ENCODE measurements at regions not wholly inside any gene's neighbourhood (a gene's known extent, or its start where the extent isn't known, plus 50 kb on each side); places are given as distances from the start of the nearest gene placed in this dataset.

- no peaks in the 10 kb centered on the region for H3K27me3 ChIP-seq (ENCODE audit: insufficient read depth, low read length)
- no peaks in the 10 kb centered on the region for H3K36me3 ChIP-seq (ENCODE audit: insufficient read depth, low read length)
- no peaks in the 10 kb centered on the region for H3K9me3 ChIP-seq (ENCODE audit: low read length)
- H3K79me2 ChIP-seq (ENCODE audit: insufficient read depth, low read length), result no peaks in the 10 kb centered on the region
- no peaks in the 10 kb centered on the region for H3F3A ChIP-seq (ENCODE audit: insufficient read depth, low read length)
- H2AFZ ChIP-seq (ENCODE audit: low read length), result no peak overlapping the region
- no peak overlapping the region for H3K4me2 ChIP-seq (ENCODE audit: low read length)
- H3K27ac ChIP-seq (ENCODE audit: low read depth, low read length, poor library complexity, severe bottlenecking), result no peak overlapping the region
- no peak for TF ChIP-seq EZH2 (IDR thresholded peaks at IDR 0.05; ENCODE audit: borderline replicate concordance, low read length)
- no peaks in the 10 kb centered on the region for H4K20me1 ChIP-seq (ENCODE audit: insufficient read depth, low read length)
- H3K9me2 ChIP-seq (ENCODE audit: low read depth, low read length), result no peaks in the 10 kb centered on the region
- no peaks in the 10 kb centered on the region for H3K4me1 ChIP-seq (ENCODE audit: insufficient read depth, low read length, severe bottlenecking)
- no peak overlapping the region for H3K4me3 ChIP-seq (ENCODE audit: low read depth, low read length, poor library complexity, severe bottlenecking)
- no peak overlapping the region for H3K9ac ChIP-seq (ENCODE audit: low read length)
These were observed 560.1 kb downstream of the MCTP2 start for GRCh38 chr15:94791510-94791909.

DNA sequence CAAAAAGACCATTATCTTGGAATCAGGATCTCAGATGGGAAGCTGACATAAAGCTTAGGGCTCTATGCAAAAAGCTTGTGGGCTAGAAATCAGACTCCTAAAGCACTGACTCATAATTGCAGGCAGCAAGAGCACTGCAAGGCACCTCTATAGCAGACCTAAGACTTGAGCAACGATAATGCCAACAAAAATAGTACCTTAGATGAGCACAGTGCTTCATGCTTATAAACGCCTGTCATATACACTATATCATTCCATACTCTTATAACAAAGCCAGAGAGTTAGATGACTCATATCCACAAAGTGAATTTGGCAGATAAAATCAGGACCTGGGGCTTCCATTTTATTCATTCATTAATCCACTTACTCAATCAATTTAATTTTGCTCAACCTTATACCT is 560.8 kb downstream of the MCTP2 start:
- Histone ChIP-seq H3K4me2 (ENCODE audit: low read length) (no peak overlapping the region), H3K79me2 (ENCODE audit: insufficient read depth, low read length) (no peaks in the 10 kb centered on the region), H3K27ac (ENCODE audit: low read depth, low read length, poor library complexity, severe bottlenecking) (no peak overlapping the region), H3F3A (ENCODE audit: insufficient read depth, low read length) (no peaks in the 10 kb centered on the region), H3K27me3 (ENCODE audit: insufficient read depth, low read length) (no peaks in the 10 kb centered on the region), H2AFZ (ENCODE audit: low read length) (no peak overlapping the region), H3K9me2 (ENCODE audit: low read depth, low read length) (no peaks in the 10 kb centered on the region), H4K20me1 (ENCODE audit: insufficient read depth, low read length) (no peaks in the 10 kb centered on the region), H3K36me3 (ENCODE audit: insufficient read depth, low read length) (no peaks in the 10 kb centered on the region), H3K4me3 (ENCODE audit: low read depth, low read length, poor library complexity, severe bottlenecking) (no peak overlapping the region), H3K9me3 (ENCODE audit: low read length) (no peaks in the 10 kb centered on the region), H3K9ac (ENCODE audit: low read length) (no peak overlapping the region), H3K4me1 (ENCODE audit: insufficient read depth, low read length, severe bottlenecking) (no peaks in the 10 kb centered on the region)
- TF ChIP-seq EZH2 (IDR thresholded peaks at IDR 0.05; ENCODE audit: borderline replicate concordance, low read length), result no peak

- Histone ChIP-seq H3K27me3 (ENCODE audit: insufficient read depth, low read length) (no peaks in the 10 kb centered on the region), H3K9me2 (ENCODE audit: low read depth, low read length) (no peaks in the 10 kb centered on the region), H3K9ac (ENCODE audit: low read length) (no peak overlapping the region), H3K4me1 (ENCODE audit: insufficient read depth, low read length, severe bottlenecking) (no peaks in the 10 kb centered on the region), H2AFZ (ENCODE audit: low read length) (no peak overlapping the region), H3K9me3 (ENCODE audit: low read length) (no peaks in the 10 kb centered on the region), H3K4me2 (ENCODE audit: low read length) (no peak overlapping the region), H3F3A (ENCODE audit: insufficient read depth, low read length) (no peaks in the 10 kb centered on the region), H3K4me3 (ENCODE audit: low read depth, low read length, poor library complexity, severe bottlenecking) (no peak overlapping the region), H3K36me3 (ENCODE audit: insufficient read depth, low read length) (no peaks in the 10 kb centered on the region), H4K20me1 (ENCODE audit: insufficient read depth, low read length) (no peaks in the 10 kb centered on the region), H3K27ac (ENCODE audit: low read depth, low read length, poor library complexity, severe bottlenecking) (no peak overlapping the region), H3K79me2 (ENCODE audit: insufficient read depth, low read length) (no peaks in the 10 kb centered on the region)
- no peak for TF ChIP-seq EZH2 (IDR thresholded peaks at IDR 0.05; ENCODE audit: borderline replicate concordance, low read length)
- TF ChIP-seq, protein P1, sequence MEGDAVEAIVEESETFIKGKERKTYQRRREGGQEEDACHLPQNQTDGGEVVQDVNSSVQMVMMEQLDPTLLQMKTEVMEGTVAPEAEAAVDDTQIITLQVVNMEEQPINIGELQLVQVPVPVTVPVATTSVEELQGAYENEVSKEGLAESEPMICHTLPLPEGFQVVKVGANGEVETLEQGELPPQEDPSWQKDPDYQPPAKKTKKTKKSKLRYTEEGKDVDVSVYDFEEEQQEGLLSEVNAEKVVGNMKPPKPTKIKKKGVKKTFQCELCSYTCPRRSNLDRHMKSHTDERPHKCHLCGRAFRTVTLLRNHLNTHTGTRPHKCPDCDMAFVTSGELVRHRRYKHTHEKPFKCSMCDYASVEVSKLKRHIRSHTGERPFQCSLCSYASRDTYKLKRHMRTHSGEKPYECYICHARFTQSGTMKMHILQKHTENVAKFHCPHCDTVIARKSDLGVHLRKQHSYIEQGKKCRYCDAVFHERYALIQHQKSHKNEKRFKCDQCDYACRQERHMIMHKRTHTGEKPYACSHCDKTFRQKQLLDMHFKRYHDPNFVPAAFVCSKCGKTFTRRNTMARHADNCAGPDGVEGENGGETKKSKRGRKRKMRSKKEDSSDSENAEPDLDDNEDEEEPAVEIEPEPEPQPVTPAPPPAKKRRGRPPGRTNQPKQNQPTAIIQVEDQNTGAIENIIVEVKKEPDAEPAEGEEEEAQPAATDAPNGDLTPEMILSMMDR (IDR thresholded peaks at IDR 0.05; ENCODE audit: low read length), result no peak
These were observed 561.8 kb downstream of the MCTP2 start for GRCh38 chr15:94793207-94793606.

GRCh38 chr15:94793641-94794040 is 562.3 kb downstream of the MCTP2 start:
- Histone ChIP-seq H2AFZ (ENCODE audit: low read length) (no peak overlapping the region), H3K27ac (ENCODE audit: low read depth, low read length, poor library complexity, severe bottlenecking) (no peak overlapping the region), H3K9me3 (ENCODE audit: low read length) (no peaks in the 10 kb centered on the region), H3K4me3 (ENCODE audit: low read depth, low read length, poor library complexity, severe bottlenecking) (no peak overlapping the region), H3F3A (ENCODE audit: insufficient read depth, low read length) (no peaks in the 10 kb centered on the region), H3K4me2 (ENCODE audit: low read length) (no peak overlapping the region), H3K36me3 (ENCODE audit: insufficient read depth, low read length) (no peaks in the 10 kb centered on the region), H3K27me3 (ENCODE audit: insufficient read depth, low read length) (no peaks in the 10 kb centered on the region), H4K20me1 (ENCODE audit: insufficient read depth, low read length) (no peaks in the 10 kb centered on the region), H3K79me2 (ENCODE audit: insufficient read depth, low read length) (no peaks in the 10 kb centered on the region), H3K9me2 (ENCODE audit: low read depth, low read length) (no peaks in the 10 kb centered on the region), H3K9ac (ENCODE audit: low read length) (no peak overlapping the region), H3K4me1 (ENCODE audit: insufficient read depth, low read length, severe bottlenecking) (no peaks in the 10 kb centered on the region)
- no peak for TF ChIP-seq EZH2 (IDR thresholded peaks at IDR 0.05; ENCODE audit: borderline replicate concordance, low read length)
- TF ChIP-seq, protein P1 (IDR thresholded peaks at IDR 0.05; ENCODE audit: low read length), result no peak
